ENCODE measurements at regions not wholly inside any gene's neighbourhood (a gene's known extent, or its start where the extent isn't known, plus 50 kb on each side); places are given as distances from the start of the nearest gene placed in this dataset.
"Not testable (repeated sequence)": the region's sequence is repeated elsewhere in the genome, so short reads cannot be mapped to it uniquely, and the experiment has no call there.

DNA sequence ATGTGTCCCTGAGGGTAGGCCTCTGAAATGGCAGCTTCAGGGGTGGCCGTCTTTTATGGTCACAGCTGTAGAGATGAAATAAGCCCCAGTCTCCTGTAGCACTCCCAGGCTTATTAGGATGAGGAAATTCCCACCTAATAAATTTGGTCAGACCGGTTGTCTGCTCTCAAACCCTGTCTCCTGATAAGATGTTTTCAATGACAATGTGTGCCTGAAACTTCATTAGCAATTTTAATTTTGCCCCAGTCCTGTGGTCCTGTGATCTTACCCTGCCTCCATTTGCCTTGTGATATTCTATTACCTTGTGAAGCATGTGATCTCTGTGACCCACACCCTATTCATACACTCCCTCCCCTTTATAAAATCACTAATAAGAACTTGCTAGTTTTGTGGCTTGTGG is 736.1 kb upstream of the PCDH20 start:
- DNase-seq (ENCODE audit: low spot score); intact Hi-C loops (cut with DNase I): not testable (repeated sequence)

DNA sequence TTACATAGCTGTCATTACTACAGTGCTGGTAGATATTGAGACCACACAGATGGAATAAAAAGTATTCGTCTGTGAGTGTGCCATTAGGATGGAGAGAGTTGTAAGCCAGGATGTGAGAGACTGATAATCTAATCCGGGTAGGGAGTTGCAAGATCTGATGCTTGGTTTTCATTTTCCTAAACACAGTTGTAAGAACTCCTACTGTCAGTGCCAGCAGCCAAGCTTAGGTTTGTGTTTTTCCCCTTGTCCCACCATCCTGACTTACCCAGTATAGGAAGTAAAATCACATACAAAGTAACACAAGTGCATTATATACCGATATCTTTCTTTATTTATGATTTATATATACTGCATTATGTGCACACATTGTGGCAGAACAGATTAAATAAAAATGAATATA is 726.4 kb upstream of the PCDH20 start:
- DNase-seq (ENCODE audit: low spot score), result no peak
- intact Hi-C loops (cut with DNase I), result no loop called here

DNA sequence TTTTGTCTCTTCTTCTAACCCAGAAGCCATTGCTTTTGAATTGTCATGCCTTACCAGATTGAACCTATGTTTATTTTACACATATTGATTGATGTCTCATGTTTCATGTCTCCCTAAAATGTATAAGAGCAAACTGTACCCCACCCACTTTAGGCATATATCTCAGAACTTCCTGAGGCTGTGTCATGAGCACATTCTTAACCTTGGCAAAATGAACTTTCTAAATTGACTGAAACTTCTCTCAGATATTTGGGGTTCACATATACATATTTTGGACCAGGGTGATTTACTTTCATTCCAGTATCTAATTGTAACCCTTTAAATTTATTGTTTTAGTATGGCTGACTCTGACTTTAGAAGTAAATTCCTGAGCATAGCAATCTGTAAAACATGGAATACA is 723.9 kb upstream of the PCDH20 start:
- intact Hi-C loops (cut with DNase I), result no loop called here
- no peak for DNase-seq (ENCODE audit: low spot score)

DNA sequence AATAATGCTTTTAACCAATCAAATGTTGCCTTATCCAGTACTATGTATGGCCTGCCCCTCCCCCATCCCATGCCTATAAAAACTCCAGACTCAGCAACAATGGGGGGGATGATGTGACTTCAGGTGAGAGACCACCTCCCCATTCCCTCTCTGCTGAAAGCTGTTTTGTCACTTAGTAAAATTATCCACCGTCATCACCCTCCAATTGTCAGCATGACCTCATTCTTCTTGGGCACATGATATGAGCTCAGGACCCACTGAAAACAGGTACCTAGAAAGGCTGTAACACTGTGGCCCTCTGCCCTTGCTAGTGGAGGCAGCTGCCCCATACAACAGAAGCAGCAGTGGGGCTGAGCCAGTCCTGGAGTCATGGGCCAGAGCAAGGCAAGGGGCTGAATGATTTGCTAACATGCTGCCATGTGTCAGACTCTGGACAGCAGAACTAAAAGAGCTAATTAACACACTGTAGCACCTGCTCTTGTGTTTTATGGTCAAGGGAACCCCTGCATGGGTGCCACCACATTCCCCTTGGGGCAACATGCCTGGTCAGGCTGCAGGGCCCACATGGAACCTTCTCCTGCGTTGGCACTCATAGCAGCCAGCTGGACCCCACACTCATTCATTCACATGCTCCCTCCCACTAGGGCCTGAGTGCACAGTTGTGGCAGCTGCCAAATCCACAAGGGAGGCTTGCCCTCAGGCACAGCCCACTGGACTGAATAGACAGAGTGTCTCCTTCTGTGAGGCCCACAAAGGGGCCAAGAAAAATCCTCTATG is 722.2 kb upstream of the PCDH20 start:
- no peak for DNase-seq (ENCODE audit: low spot score)

DNA sequence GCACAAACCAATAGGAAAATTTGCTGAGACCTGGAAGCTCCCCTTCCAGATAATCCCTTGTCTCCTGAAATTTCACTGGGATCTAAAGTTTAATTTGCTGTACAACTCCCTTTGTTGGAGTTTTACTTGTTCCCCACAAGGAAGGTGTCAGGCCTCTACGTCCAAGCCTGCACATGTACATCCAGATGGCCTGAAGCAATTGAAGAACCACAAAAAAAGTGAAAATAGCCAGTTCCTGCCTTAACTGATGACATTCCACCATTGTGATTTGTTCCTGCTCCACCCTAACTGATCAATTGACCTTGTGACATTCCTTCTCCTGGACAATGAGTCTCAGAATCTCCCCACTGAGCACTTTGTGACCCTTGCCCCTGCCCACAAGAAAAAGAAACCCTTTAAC is 716.0 kb upstream of the PCDH20 start:
- DNase-seq (ENCODE audit: low spot score), result no peak
- intact Hi-C loops (cut with DNase I), result no loop called here

More for the DNA sequence above, 722.2 kb upstream of the PCDH20 start:
- intact Hi-C loops (cut with DNase I), result no loop called here

DNA sequence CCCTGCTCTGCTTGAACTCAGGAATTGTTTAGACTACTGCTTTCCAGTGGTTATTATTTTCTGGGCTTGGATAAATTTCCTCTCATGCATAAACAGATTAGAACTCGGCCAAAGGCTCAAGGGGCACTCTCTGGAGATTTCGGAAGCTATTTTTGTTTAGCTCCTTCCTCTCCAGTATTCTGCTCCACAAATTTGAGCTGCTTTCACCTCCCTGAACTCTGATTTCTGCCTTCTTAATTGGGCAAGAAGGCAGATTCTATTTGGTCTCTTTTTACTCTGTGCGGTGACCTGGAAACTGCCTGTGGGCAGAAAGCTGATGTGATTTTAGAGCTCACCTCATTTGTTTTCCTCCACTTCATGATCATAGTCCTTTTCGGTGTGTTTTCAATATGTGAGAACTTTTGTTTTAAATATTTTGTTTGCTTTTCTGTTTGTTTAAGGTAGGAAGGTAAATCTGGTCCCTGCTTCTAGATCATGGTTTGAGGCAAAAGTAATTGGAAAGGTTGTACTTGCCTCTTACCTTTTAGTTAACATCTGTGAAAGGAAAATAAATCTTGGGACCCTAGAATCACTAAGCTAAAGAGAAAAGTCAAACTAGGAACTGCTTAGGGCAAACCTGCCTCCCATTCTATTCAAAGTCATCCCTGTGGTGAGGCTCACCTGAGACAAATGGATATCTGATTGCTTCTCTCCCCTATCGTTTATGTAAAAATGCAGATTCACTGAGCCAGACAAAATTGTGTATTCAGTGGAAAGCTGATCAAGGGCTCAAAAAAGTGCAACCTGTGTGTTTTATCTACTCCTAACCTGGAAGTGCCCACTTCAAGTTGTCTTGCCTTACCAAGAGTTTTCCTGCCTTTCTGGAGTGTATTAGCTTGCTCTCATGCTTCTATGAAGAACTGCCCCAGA is 714.7 kb upstream of the PCDH20 start:
- no peak for DNase-seq (ENCODE audit: low spot score)
- intact Hi-C loops (cut with DNase I), result no loop called here

DNA sequence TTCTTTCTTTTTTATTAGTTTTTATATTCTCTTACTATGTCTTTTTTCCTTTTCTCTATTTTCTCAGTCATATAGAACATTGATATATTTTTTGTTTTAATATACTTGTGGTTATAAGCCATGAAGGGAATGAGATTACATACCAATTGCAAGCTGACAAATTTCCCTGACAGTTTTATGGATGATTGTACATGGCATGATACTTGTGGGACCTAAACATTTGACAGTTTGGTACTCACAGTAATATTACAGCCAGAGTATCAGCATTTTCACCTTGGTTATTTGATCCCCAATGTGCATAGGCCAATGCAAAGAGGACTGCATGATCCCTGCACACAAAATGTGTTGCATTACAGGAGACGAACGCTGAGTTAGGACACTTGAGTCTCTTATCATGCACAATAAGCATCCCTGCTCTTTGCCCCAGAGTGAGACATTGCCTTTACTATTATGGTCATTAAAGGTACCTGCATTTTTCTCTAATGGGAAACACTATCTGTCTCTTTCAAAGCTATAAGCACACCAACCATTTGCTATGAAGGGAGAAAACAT is 713.4 kb upstream of the PCDH20 start:
- intact Hi-C loops (cut with DNase I), result no loop called here
- no peak for DNase-seq (ENCODE audit: low spot score)

DNA sequence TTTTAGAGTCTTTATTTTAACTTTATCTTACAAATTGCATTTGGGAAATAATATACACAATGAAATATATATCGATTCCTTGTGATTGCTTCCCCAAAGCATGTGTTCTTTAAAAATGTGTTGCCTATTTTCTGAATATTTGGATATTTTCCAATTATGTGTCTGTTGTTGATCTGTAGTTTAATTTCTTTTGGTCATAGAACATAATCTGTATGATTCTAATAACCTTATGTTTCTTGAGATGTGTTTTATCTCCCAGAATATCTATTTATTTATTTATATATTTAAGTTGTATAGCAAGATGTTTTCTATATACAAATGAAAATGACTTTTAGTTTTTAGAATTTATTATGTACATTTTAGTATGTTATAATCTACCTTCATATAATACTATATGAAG is 710.8 kb upstream of the PCDH20 start:
- no peak for DNase-seq (ENCODE audit: low spot score)
- intact Hi-C loops (cut with DNase I), result no loop called here

DNA sequence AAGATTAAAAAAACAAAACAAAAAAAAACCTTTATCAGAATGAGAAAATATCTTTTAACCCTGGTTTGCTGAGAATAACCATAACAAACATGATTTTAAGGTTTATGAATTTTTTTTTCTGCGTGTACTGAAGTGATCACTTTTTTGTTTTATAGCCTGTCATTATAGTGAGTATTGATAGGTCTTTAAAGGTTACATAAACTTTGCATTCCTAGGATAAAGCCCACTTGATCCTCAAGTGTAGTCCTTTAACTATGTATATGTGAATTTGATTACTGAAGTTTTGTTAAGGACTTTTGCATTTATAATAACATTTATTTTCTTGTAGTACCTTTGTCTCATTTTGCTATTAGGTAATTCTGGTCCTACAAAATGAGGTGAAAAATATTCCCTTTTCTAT is 709.8 kb upstream of the PCDH20 start:
- DNase-seq (ENCODE audit: low spot score), result no peak
- intact Hi-C loops (cut with DNase I), result no loop called here

DNA sequence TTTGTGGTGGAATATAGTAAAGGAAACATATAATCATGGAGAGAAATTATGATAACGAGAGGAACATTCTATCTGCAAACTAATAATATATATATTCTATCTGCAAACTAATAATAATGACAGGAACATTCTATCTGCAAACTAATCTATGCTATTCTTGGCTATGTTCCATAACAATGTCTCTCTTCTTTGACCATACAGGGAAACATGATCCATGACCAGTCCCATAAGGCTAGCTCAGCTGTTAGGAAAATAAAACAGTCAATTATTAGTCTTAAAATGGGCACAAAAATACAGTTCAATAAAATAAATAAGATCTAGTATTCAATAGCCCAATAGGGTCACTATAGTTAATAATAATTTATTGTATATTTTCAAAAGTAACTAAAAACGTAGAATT is 707.8 kb upstream of the PCDH20 start:
- intact Hi-C loops (cut with DNase I), result no loop called here
- no peak for DNase-seq (ENCODE audit: low spot score)

DNA sequence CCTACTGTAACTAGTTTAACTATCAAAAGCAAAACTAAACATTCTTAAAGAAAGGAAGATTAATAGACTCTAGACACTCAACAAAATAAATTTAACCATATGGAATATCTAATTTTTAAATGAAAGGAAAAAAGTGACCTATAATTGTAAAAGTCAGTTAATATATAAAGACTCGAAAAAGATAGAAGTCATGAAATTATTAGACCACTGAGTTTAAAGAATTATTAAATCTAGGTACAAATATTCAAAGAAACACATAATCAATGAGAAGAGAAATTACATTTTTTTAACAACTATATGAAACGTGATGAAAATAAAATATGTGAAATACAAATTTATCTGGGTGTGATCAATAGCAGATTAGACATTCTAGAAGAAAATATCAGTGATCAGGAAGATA is 706.8 kb upstream of the PCDH20 start:
- no peak for DNase-seq (ENCODE audit: low spot score)
- intact Hi-C loops (cut with DNase I), result no loop called here

DNA sequence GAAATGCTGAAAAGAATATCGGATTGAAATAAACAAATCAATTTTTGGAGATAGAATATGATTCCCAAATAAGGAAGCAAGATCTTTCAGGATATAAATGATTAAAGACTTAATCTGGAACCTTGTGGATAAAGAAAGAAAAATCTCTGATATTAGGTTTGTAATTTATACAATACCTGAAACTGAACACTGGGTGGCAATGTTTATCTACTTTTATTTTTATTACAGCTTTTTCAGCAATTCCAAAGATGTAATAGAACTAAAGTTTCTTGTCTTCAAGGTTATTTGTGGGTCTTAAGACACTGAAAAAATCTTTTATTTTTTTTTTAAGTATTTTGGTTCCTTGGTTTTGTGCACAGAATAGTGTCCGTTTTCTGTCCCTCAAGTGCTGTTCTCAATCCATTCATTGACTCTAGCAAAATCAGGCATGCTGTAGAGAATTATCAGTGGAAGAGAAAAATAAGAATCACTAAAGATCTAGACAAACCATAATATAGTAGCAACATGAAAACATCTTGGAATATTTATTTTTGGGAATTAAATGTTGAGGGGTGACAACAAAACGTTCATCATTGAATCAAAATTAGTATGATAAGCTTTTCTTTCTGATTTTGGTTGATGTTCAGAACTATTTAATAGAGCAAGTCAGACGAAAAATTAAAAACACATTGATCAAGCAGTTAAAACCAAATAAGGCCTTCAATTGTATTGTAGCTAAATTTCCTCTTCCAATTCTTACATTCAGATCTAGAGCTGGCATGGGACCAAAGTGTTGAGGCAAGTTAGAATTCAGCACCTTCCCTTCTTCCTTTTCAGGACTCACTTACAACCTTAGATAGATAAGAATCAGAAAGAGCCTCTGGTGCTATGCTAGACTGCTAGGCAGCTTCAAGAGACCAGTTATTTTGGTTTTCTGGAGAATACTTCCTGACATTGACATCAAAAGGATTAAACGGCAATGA is 704.4 kb upstream of the PCDH20 start:
- intact Hi-C loops (cut with DNase I), result no loop called here
- no peak for DNase-seq (ENCODE audit: low spot score)

DNA sequence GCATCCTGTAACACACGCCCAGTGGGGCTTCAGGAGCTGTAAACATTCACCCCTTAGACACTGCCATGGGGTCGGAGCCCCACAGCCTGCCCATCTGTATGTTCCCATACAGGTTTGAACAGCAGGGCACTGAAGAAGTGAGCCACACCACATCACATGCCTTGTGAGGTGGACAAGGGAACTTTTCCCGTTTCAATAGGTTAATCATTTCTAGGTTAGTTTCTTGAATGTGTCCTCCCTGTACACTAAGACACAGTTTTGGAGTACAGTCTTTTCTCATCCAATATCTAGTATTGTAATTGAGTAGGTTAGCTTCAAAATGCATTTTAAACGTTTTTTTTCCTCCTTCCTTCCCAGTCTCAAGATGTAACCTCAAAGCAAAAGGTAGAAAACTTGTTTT is 700.2 kb upstream of the PCDH20 start:
- DNase-seq (ENCODE audit: low spot score), result no peak
- intact Hi-C loops (cut with DNase I), result no loop called here

DNA sequence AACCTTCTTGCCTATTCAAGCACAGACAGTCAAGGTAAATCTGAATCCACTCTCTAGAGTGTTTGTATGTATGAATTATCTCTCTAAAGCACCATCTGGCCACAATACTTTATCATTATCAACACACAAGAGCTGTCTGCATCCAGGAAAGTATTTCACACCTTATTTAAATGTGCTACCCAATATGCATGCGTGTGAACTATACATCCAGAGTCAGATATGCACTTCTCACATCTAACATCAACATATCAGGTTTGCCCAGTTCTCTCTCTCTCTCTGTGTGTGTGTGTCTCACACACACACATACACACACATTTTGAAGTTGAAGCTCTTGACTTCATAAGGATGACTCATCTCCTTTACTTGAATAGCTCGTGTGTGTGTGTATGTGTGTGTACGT is 697.5 kb upstream of the PCDH20 start:
- DNase-seq (ENCODE audit: low spot score), result no peak
- intact Hi-C loops (cut with DNase I), result no loop called here

DNA sequence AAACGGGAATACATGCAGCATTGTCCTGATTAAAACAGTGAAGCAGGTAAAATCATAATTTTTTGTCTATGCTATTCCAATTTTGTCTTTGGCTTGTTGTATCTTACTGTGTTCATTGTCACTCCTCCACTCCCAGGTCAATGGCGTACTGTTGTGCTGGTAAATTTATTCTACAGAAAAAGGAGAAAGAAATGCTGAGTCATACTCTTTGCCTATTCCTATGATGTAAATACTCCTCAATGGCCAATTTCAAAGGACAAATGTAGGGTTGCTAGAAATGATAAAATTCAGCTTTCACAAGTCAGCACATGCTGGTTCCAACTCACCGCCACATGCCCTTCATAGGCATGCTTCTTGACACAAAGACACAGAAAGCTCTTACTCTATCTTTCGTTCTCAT is 694.4 kb upstream of the PCDH20 start:
- no peak for DNase-seq (ENCODE audit: low spot score)
- intact Hi-C loops (cut with DNase I), result no loop called here

DNA sequence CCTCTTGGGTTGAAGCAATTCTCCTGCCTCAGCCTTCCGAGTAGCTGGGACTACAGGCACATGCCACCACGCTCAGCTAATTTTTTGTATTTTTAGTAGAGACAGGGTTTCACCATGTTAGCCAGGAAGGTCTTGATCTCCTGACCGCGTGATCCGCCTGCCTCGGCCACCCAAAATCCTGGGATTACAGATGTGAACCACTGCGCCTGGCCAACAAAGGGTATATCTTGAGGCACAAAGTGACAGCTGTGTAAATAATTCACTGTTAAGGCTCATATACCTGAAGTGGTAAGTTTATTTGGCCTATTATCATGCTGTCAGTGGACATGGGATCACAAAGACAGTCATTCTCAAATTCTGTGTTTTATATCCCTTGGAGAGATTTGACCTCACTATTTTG is 688.5 kb upstream of the PCDH20 start:
- intact Hi-C loops (cut with DNase I); DNase-seq (ENCODE audit: low spot score): not testable (repeated sequence)

DNA sequence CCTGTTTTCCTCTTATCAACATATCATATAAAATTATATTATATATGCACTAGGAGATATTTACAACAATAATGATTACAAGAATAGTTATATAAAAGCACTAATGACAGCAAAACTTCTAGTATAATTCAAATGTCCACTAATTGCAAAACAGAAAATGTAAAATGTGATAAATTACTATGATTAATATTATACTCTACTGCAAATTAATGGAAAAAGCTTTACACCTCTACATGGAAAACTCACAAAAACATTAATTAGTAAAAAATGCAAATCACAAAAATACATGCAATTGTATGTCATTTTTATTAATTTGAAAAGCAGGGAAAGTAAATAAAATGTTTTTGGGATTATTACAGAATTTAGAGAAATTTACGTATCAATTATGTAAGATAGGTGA is 681.0 kb upstream of the PCDH20 start:
- DNase-seq (ENCODE audit: low spot score), result no peak
- intact Hi-C loops (cut with DNase I), result no loop called here

DNA sequence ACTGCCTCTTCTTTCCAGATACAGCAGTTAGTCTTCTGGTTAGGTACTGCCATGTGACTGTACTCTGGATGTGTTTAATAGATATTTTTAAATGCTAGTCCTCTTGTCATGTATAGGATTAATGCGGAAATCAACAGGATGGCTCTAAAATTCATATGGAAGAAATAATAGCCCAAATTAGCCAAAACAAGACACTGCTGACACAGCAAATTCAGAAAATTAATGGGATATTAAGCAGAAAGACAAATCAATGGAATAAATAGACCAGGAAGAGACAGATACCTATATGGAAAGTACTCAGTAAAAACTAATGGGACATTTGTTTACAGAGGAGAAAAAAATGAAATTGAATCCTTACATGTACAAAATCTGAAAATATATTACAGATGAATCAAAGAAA is 679.3 kb upstream of the PCDH20 start:
- no peak for DNase-seq (ENCODE audit: low spot score)
- intact Hi-C loops (cut with DNase I), result no loop called here

DNA sequence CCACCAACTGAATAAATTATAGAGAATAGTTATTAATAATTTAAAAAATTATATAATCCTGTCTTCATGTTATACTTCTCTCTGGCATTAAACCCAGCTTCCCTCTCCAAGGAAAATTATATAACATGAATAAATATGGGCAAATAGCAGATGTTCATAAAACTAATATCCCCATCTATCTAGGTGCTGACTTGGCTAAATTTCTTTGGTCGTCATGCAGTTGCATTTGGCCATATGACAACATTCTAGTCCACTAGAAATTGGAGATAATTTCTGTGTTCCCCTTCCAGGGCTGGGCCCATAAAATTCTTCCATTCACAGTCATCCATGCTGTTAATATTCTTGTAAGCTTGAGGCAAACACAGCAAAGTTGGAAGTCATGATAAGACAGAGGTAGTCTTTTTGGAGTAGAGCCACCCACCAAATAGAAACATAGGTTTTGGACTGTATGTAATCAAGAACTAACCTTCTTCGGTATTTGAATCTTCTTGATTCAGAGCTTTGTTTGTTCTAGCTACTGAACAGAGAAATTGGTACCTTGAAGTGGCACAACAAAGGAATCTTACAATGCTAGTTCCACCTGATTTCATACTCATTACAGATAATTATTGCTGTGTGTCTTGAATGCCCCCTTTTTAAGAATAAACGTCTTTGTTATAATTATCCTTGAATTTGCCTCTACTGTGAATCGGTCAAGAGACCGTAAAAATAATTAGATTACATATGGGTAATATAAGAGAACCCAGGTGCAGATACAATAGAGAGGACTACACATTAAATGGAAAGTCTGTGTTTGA is 678.5 kb upstream of the PCDH20 start:
- intact Hi-C loops (cut with DNase I), result no loop called here
- no peak for DNase-seq (ENCODE audit: low spot score)

All from cardiac septum (tissue), 1 donor.